ENCODE measurements at regions not wholly inside any gene's neighbourhood (a gene's known extent, or its start where the extent isn't known, plus 50 kb on each side); places are given as distances from the start of the nearest gene placed in this dataset.

- TF ChIP-seq MAX (IDR thresholded peaks at IDR 0.05) (no peak), ZBTB7A (IDR thresholded peaks at IDR 0.05; ENCODE audit: low read depth) (no peak), CEBPB (IDR thresholded peaks at IDR 0.05) (no peak), YY1 (IDR thresholded peaks at IDR 0.05; ENCODE audit: low read depth) (no peak), REST (IDR thresholded peaks at IDR 0.05; ENCODE audit: low read depth) (no peak), FOXM1 (IDR thresholded peaks at IDR 0.05; ENCODE audit: borderline replicate concordance, low read depth) (no peak), EGR1 (IDR thresholded peaks at IDR 0.05) (no peak), TAF1 (IDR thresholded peaks at IDR 0.05; ENCODE audit: low read depth) (no peak), EP300 (IDR thresholded peaks at IDR 0.05; ENCODE audit: borderline replicate concordance) (no peak), TCF12 (IDR thresholded peaks at IDR 0.05; ENCODE audit: low read depth) (no peak), NFIC (IDR thresholded peaks at IDR 0.05) (no peak), RAD21 (IDR thresholded peaks at IDR 0.05; ENCODE audit: low read depth) (no peak), CREB1 (IDR thresholded peaks at IDR 0.05; ENCODE audit: low read depth) (no peak)
Measured at GRCh38 chr5:63805151-63805550, 157.1 kb downstream of the HTR1A start.
